HuH-7.5 (cell line): ENCODE measurements at regions not wholly inside any gene's neighbourhood (a gene's known extent, or its start where the extent isn't known, plus 50 kb on each side); places are given as distances from the start of the nearest gene placed in this dataset.
"Not testable (repeated sequence)": the region's sequence is repeated elsewhere in the genome, so short reads cannot be mapped to it uniquely, and the experiment has no call there.

Experiments used
- DNase-seq: peaks from one replicate; pipeline ENCODE4 v3.0.0; 2011; ENCODE audit warnings: low spot score

- DNase-seq: not testable (repeated sequence)
Measured at GRCh38 chr15:20002560-20002959, 539.0 kb downstream of the GOLGA6L6 start.

- DNase-seq: not testable (repeated sequence)
Measured at GRCh38 chr15:19996574-19997194, 544.9 kb downstream of the GOLGA6L6 start.

- DNase-seq: not testable (repeated sequence)
Measured at GRCh38 chr15:19995296-19995695, 546.3 kb downstream of the GOLGA6L6 start.

- DNase-seq: no peak
Measured at GRCh38 chr15:19992428-19992827, 549.2 kb downstream of the GOLGA6L6 start.

GRCh38 chr15:19988094-19988660, 553.4 kb downstream of the GOLGA6L6 start:
- DNase-seq: no peak

GRCh38 chr15:19987389-19988048, 554.1 kb downstream of the GOLGA6L6 start:
- no peak for DNase-seq

GRCh38 chr15:19984101-19984500, 557.5 kb downstream of the GOLGA6L6 start:
- no peak for DNase-seq

- DNase-seq: no peak
Measured at GRCh38 chr15:19974998-19975397, 566.6 kb downstream of the GOLGA6L6 start.

GRCh38 chr15:19973718-19974117, 567.9 kb downstream of the GOLGA6L6 start:
- no peak for DNase-seq

GRCh38 chr15:19972582-19972981, 569.0 kb downstream of the GOLGA6L6 start:
- DNase-seq: not testable (repeated sequence)

GRCh38 chr15:19965574-19965973, 576.0 kb downstream of the GOLGA6L6 start:
- DNase-seq: not testable (repeated sequence)

GRCh38 chr15:19964480-19964879, 577.1 kb downstream of the GOLGA6L6 start:
- DNase-seq: not testable (repeated sequence)

- DNase-seq: no peak
Measured at GRCh38 chr15:19956124-19956796, 585.3 kb downstream of the GOLGA6L6 start.

GRCh38 chr15:19944261-19944888, 597.2 kb downstream of the GOLGA6L6 start:
- DNase-seq: no peak

GRCh38 chr15:19943515-19943914, 598.1 kb downstream of the GOLGA6L6 start:
- no peak for DNase-seq

GRCh38 chr15:19903281-19903680, 638.3 kb downstream of the GOLGA6L6 start:
- DNase-seq: not testable (repeated sequence)

- DNase-seq: not testable (repeated sequence)
Measured at GRCh38 chr15:19902388-19902787, 639.2 kb downstream of the GOLGA6L6 start.

- not testable (repeated sequence) for DNase-seq
Measured at GRCh38 chr15:19901414-19901813, 640.2 kb downstream of the GOLGA6L6 start.

GRCh38 chr15:19899021-19899824, 642.4 kb downstream of the GOLGA6L6 start:
- DNase-seq: no peak

- DNase-seq: not testable (repeated sequence)
Measured at GRCh38 chr15:19888811-19889210, 652.8 kb downstream of the GOLGA6L6 start.

- DNase-seq: not testable (repeated sequence)
Measured at GRCh38 chr15:19844061-19844460, 697.5 kb downstream of the GOLGA6L6 start.
